T-cell (primary cell): ENCODE measurements at regions not wholly inside any gene's neighbourhood (a gene's known extent, or its start where the extent isn't known, plus 50 kb on each side); places are given as distances from the start of the nearest gene placed in this dataset.

Source experiments
- ATAC-seq, 4 experiments: fragments of 200-7000 bp in 3 of 4; fragments of 150-1000 bp in 1 of 4; cut with Tn5 transposase; replicated peaks in 1 of 4; 1 replicate in 3 of 4; 2 replicates in 1 of 4; pipeline ENCODE4 v1.10.0; 2021; ENCODE audit warnings: moderate library complexity in 3 of 4, mild to moderate bottlenecking in 2 of 4, moderate number of reproducible peaks in 1 of 4
- CTCF ChIA-PET, 2 donors: fragments of 300-600 bp; sonication (Branson Sonifier 250); formaldehyde crosslinking; loops; one replicate each; lab custom pipeline; 2022; ENCODE audit warnings: antibody characterized with exemption in 2 of 2; lab: Charles Lee
- POLR2A ChIA-PET, 2 donors: fragments of 300-600 bp; sonication (Branson Sonifier 250); formaldehyde crosslinking; loops; one replicate each; lab custom pipeline; 2022; ENCODE audit warnings: antibody characterized with exemption in 2 of 2; lab: Charles Lee
- DNase-seq, 35 experiments: peaks; one replicate each; pipeline versions ENCODE4 v3.0.0 to v3.0.0-alpha.2; 2013 to 2023
- H3K27ac ChIP-seq: one replicate; pipeline ENCODE4 v1.5.1; 2013; ENCODE audit warnings: low read length
- H3K27me3 ChIP-seq, 2 experiments: replicated peaks in 1 of 2; 1 replicate in 1 of 2; 2 replicates in 1 of 2; pipeline versions ENCODE4 v1.6.1 to v1.7.0; 2013; ENCODE audit warnings: low read length in 1 of 2, mixed read lengths in 1 of 2; ENCODE audit not compliant: control insufficient read depth in 2 of 2, insufficient read depth in 2 of 2; ENCODE audit errors: extremely low read depth in 1 of 2
- H3K36me3 ChIP-seq, 2 donors: 1 replicate in 1 of 2; 2 replicates in 1 of 2; pipeline versions ENCODE4 v1.6.1 to v1.7.0; 2013; ENCODE audit warnings: low read length in 1 of 2; ENCODE audit not compliant: control insufficient read depth in 2 of 2, insufficient read depth in 1 of 2; ENCODE audit errors: extremely low read depth in 1 of 2
- H3K4me1 ChIP-seq, 2 experiments: 1 replicate in 1 of 2; 2 replicates in 1 of 2; pipeline versions ENCODE4 v1.6.1 to v1.7.0; 2013; ENCODE audit warnings: low read length in 2 of 2, mixed read lengths in 1 of 2; ENCODE audit not compliant: insufficient read depth in 2 of 2, control insufficient read depth in 1 of 2; ENCODE audit errors: extremely low read depth in 1 of 2
- H3K4me3 ChIP-seq, 2 donors: 1 replicate in 1 of 2; 2 replicates in 1 of 2; pipeline versions ENCODE4 v1.5.1 to v1.7.0; 2013; ENCODE audit warnings: mild to moderate bottlenecking in 2 of 2, low read length in 1 of 2, moderate library complexity in 1 of 2; ENCODE audit not compliant: control insufficient read depth in 1 of 2; ENCODE audit errors: extremely low read depth in 1 of 2
- H3K9me3 ChIP-seq: 2 replicates; pipeline ENCODE4 v1.7.0; 2013
- H3K27ac Mint-ChIP-seq, 2 donors: one replicate each; pipeline ENCODE4 v1.8.0; 2020 to 2021; ENCODE audit warnings: mild to moderate bottlenecking in 2 of 2, mixed read lengths in 2 of 2
- H3K27me3 Mint-ChIP-seq, 2 donors: one replicate each; pipeline ENCODE4 v1.8.0; 2021 to 2022; ENCODE audit warnings: mixed read lengths in 2 of 2
- H3K36me3 Mint-ChIP-seq: one replicate; pipeline ENCODE4 v1.8.0; 2021; ENCODE audit warnings: mixed read lengths
- H3K4me1 Mint-ChIP-seq, 3 donors: one replicate each; pipeline ENCODE4 v1.8.0; 2020 to 2022; ENCODE audit warnings: mixed read lengths in 3 of 3, mild to moderate bottlenecking in 1 of 3
- H3K4me3 Mint-ChIP-seq, 3 donors: one replicate each; pipeline ENCODE4 v1.8.0; 2020 to 2022; ENCODE audit warnings: mild to moderate bottlenecking in 3 of 3, mixed read lengths in 3 of 3, moderate library complexity in 3 of 3
- H3K9me3 Mint-ChIP-seq, 3 donors: one replicate each; pipeline ENCODE4 v1.8.0; 2020 to 2022; ENCODE audit warnings: mixed read lengths in 3 of 3
- WGBS: methylation state at CpG from one replicate; pipeline ENCODE4 v1.1.5; 2013; ENCODE audit warnings: missing lambda C conversion rate; ENCODE audit not compliant: insufficient coverage; 5-methylcytosine and 5-hydroxymethylcytosine counted together

DNA sequence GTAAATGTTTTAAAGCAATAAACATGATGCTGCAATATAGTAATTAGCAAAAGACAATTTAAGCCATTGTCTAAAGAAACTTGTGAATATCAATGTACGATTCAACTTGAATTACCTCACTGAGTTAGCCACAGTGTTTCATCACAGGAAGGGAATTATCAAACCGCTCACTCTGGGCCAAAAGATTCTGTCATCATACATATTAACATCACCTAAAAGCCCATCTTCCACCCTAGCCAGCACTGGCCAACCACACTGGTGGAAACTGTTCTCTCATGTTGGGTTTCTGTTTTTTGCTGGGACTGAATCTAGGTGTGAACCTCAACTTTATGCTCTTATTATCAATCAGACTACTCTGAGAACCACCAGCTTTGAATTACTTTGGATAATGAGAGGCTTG is 497.7 kb upstream of the THBS1 start:
- ChIA-PET CTCF (no interaction called here), POLR2A (no interaction called here)
- peaks cover 0 to 3% of the 10 kb centered on the region in 2 experiments for H3K27me3 ChIP-seq
- Mint-ChIP-seq H3K9me3 (no peaks in the 10 kb centered on the region), H3K4me1 (no peaks in the 10 kb centered on the region), H3K27ac (no peak overlapping the region), H3K4me3 (no peak overlapping the region), H3K36me3 (no peaks in the 10 kb centered on the region), H3K27me3 (peaks cover 3 to 10% of the 10 kb centered on the region in 2 donors)
- DNase-seq (peak in 1 of 35 experiments; percentile 3), ATAC-seq (no peak)
- H3K4me3 ChIP-seq = no peak overlapping the region
- WGBS = no CpG with 5 or more reads among the region's 2 CpGs
- no peaks in the 10 kb centered on the region for H3K36me3 ChIP-seq
- H3K9me3 ChIP-seq = no peaks in the 10 kb centered on the region
- H3K27ac ChIP-seq = no peak overlapping the region
- no peaks in the 10 kb centered on the region for H3K4me1 ChIP-seq

- DNase-seq (peak in 4 of 35 experiments; percentile 1 to 15 (median 8)), ATAC-seq (no peak)
- Mint-ChIP-seq H3K4me3 (no peak overlapping the region), H3K36me3 (no peaks in the 10 kb centered on the region), H3K27ac (no peak overlapping the region), H3K4me1 (no peaks in the 10 kb centered on the region), H3K27me3 (peaks cover 3 to 10% of the 10 kb centered on the region in 2 donors), H3K9me3 (no peaks in the 10 kb centered on the region)
- Histone ChIP-seq H3K27ac (no peak overlapping the region), H3K4me3 (no peak overlapping the region), H3K9me3 (no peaks in the 10 kb centered on the region), H3K27me3 (no peaks in the 10 kb centered on the region), H3K4me1 (no peaks in the 10 kb centered on the region), H3K36me3 (no peaks in the 10 kb centered on the region)
- CTCF ChIA-PET = no interaction called here
- POLR2A ChIA-PET = no interaction called here
- 15% methylated on average over 2 of the region's 12 CpGs for WGBS
These were observed 496.0 kb upstream of the THBS1 start for GRCh38 chr15:39084674-39085530.

DNA sequence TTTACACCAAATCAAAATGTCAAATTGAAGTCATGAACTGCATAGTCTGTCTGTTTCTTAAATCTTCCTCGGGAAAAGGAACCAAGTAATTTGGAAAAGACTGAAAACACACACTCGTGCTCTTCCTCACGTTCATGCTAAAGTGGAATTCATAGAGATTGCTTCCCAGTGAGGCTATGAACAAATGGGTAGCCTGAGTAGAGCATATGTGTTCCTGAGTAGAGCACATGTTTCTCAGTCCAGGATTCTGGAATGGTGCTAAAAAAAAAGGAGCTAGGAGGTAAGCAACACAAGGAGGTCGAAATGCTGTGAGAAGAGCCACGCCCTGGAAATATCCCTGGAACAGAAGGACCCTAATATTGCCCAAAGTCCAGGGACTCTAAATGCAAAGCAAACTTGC is 494.2 kb upstream of the THBS1 start:
- no peaks in the 10 kb centered on the region for H3K4me1 ChIP-seq
- no peaks in the 10 kb centered on the region for H3K9me3 ChIP-seq
- 56% methylated on average over 5 of the region's 5 CpGs for WGBS
- H3K27me3 ChIP-seq = no peaks in the 10 kb centered on the region
- DNase-seq (no peak), ATAC-seq (no peak)
- Mint-ChIP-seq H3K27ac (no peak overlapping the region), H3K36me3 (no peaks in the 10 kb centered on the region), H3K27me3 (peaks cover 12 to 13% of the 10 kb centered on the region in 2 donors), H3K4me1 (no peaks in the 10 kb centered on the region), H3K4me3 (no peak overlapping the region), H3K9me3 (no peaks in the 10 kb centered on the region)
- H3K36me3 ChIP-seq = no peaks in the 10 kb centered on the region
- CTCF ChIA-PET = no interaction called here
- H3K27ac ChIP-seq = no peak overlapping the region
- POLR2A ChIA-PET = no interaction called here
- no peak overlapping the region for H3K4me3 ChIP-seq

GRCh38 chr15:39088156-39088555 is 492.7 kb upstream of the THBS1 start:
- H3K36me3 ChIP-seq = no peaks in the 10 kb centered on the region
- no peaks in the 10 kb centered on the region for H3K36me3 Mint-ChIP-seq
- H3K27me3 Mint-ChIP-seq = peaks cover 12 to 13% of the 10 kb centered on the region in 2 donors
- CTCF ChIA-PET = interaction anchor here in 1 of 2 donors (0.6 kb wide), 1 partner anchor 11 kb away, joined by 3 read pairs; no protein-coding TSS in a partner anchor
- no peak for ATAC-seq
- no peak overlapping the region for H3K27ac Mint-ChIP-seq
- POLR2A ChIA-PET = no interaction called here
- DNase-seq = no peak
- no peaks in the 10 kb centered on the region for H3K4me1 Mint-ChIP-seq
- H3K4me3 Mint-ChIP-seq = no peak overlapping the region
- H3K27ac ChIP-seq = no peak overlapping the region
- WGBS = no CpG with 5 or more reads among the region's 1 CpG
- no peaks in the 10 kb centered on the region for H3K9me3 Mint-ChIP-seq
- no peak overlapping the region for H3K4me3 ChIP-seq
- H3K27me3 ChIP-seq = peaks cover 0 to 11% of the 10 kb centered on the region in 2 experiments
- H3K4me1 ChIP-seq = no peaks in the 10 kb centered on the region
- H3K9me3 ChIP-seq = no peaks in the 10 kb centered on the region

GRCh38 chr15:39092354-39092753 is 488.5 kb upstream of the THBS1 start:
- ChIA-PET CTCF (no interaction called here), POLR2A (no interaction called here)
- Histone ChIP-seq H3K4me3 (no peak overlapping the region), H3K4me1 (no peaks in the 10 kb centered on the region), H3K36me3 (no peaks in the 10 kb centered on the region), H3K27ac (no peak overlapping the region), H3K9me3 (no peaks in the 10 kb centered on the region), H3K27me3 (peaks cover 0 to 11% of the 10 kb centered on the region in 2 experiments)
- ATAC-seq (no peak), DNase-seq (no peak)
- H3K4me1 Mint-ChIP-seq = no peaks in the 10 kb centered on the region
- no peak overlapping the region for H3K4me3 Mint-ChIP-seq
- 100% methylated on average over 3 of the region's 4 CpGs for WGBS
- H3K9me3 Mint-ChIP-seq = no peaks in the 10 kb centered on the region
- no peaks in the 10 kb centered on the region for H3K36me3 Mint-ChIP-seq
- H3K27me3 Mint-ChIP-seq = peaks cover 3 to 12% of the 10 kb centered on the region in 2 donors
- no peak overlapping the region for H3K27ac Mint-ChIP-seq

DNA sequence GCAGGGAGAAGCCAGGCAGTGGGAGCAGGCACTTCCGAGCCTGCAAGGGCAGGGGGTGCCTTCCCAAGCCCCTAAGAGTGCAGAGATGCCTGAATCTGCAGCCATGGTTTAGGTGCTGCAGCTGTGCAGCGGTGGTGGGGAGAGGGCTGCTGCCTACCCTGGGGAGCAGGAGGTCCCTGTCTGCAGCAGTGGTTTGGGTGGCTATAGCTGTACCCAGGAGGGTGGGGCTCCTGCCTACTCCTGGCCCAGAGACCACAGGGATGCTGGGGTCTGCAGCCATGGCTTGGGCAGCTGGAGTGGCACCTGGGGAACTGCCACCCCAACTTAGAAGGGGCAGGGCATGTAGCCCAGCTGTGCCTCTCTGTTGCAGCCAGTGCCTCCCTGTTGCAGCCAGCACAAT is 488.1 kb upstream of the THBS1 start:
- H3K4me1 ChIP-seq = no peaks in the 10 kb centered on the region
- H3K4me3 ChIP-seq = no peak overlapping the region
- peaks cover 0 to 11% of the 10 kb centered on the region in 2 experiments for H3K27me3 ChIP-seq
- H3K27me3 Mint-ChIP-seq = peaks cover 6 to 11% of the 10 kb centered on the region in 2 donors
- no peaks in the 10 kb centered on the region for H3K9me3 Mint-ChIP-seq
- H3K4me3 Mint-ChIP-seq = no peak overlapping the region
- H3K4me1 Mint-ChIP-seq = no peaks in the 10 kb centered on the region
- no peak overlapping the region for H3K27ac Mint-ChIP-seq
- H3K36me3 ChIP-seq = no peaks in the 10 kb centered on the region
- no peak overlapping the region for H3K27ac ChIP-seq
- ChIA-PET CTCF (no interaction called here), POLR2A (no interaction called here)
- no peaks in the 10 kb centered on the region for H3K36me3 Mint-ChIP-seq
- no peak for ATAC-seq
- no peak for DNase-seq
- WGBS = 73% methylated on average over 2 of the region's 2 CpGs
- H3K9me3 ChIP-seq = no peaks in the 10 kb centered on the region
